Prostate gland (tissue), 2 donors: ENCODE measurements at regions not wholly inside any gene's neighbourhood (a gene's known extent, or its start where the extent isn't known, plus 50 kb on each side); places are given as distances from the start of the nearest gene placed in this dataset.
"Not testable (repeated sequence)": the region's sequence is repeated elsewhere in the genome, so short reads cannot be mapped to it uniquely, and the experiment has no call there.

Experiments used
- DNase-seq: peaks from one replicate; pipeline ENCODE4 v3.0.0-alpha.2; 2019; ENCODE audit warnings: low spot score
- H3K27ac ChIP-seq, 2 donors: fragments of 200-600 bp; sonication (generic); 2 replicates each; pipeline ENCODE4 v1.5.1; 2017 to 2019
- H3K27me3 ChIP-seq: fragments of 200-600 bp; sonication (generic); replicated peaks from 2 replicates; pipeline ENCODE4 v1.5.1; 2019; ENCODE audit not compliant: insufficient read depth
- H3K36me3 ChIP-seq, 2 donors: fragments of 200-600 bp; sonication (generic); 1 replicate in 1 of 2; 2 replicates in 1 of 2; pipeline versions ENCODE4 v1.5.1 to v1.8.1; 2017 to 2019
- H3K4me1 ChIP-seq: fragments of 200-600 bp; sonication (generic); replicated peaks from 2 replicates; pipeline ENCODE4 v1.5.1; 2019
- H3K4me3 ChIP-seq, 2 donors: fragments of 200-600 bp; sonication (generic); 2 replicates each; pipeline ENCODE4 v1.5.1; 2017 to 2019
- H3K9me3 ChIP-seq: fragments of 200-600 bp; sonication (generic); 2 replicates; pipeline ENCODE4 v1.5.1; 2017
- POLR2A ChIP-seq: fragments of 450-650 bp; IDR thresholded peaks from one replicate; pipeline ENCODE4 v1.6.1; 2016; ENCODE audit warnings: antibody characterized with exemption, mild to moderate bottlenecking
- POLR2AphosphoS5 ChIP-seq: sonication (generic); formaldehyde crosslinking; IDR thresholded peaks from one replicate; pipeline ENCODE4 v1.6.1; 2017; ENCODE audit warnings: antibody characterized with exemption
- WGBS: methylation state at CpG from one replicate; pipeline ENCODE4 v1.1.5; 2018; 5-methylcytosine and 5-hydroxymethylcytosine counted together
- intact Hi-C: fragments of 100-400 bp; cut with DNase I; formaldehyde crosslinking; loops from one replicate; pipeline ENCODE4 v1.14.2; 2022
- TF ChIP-seq, protein P1 (sequence below), 4 experiments: fragments of 200-600 bp in 2 of 4; fragments of 450-650 bp in 2 of 4; sonication (generic) in 2 of 4; IDR thresholded peaks; 1 replicate in 3 of 4; 2 replicates in 1 of 4; pipeline ENCODE4 v1.5.1; 2016 to 2019; ENCODE audit warnings: antibody characterized with exemption in 4 of 4, mild to moderate bottlenecking in 2 of 4, moderate library complexity in 2 of 4

DNA sequence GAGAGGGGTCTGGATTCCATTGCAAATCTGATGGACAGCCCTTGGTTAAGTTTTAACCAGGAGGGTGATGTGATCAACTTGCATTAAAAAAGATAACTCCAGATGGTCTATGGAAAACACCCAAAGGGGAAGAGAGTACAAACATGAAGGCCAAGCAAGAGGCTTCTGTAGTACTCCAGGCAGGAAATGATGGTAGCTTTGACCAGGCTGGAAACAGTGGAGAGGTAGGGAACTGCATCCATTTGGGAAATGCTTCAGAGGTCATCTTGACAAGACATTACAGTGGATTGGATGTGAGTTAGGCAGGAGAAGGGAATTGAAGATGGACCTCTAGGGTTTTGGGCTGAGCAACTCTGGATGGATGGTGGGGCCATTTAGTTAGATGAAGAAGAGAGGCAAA is 391.1 kb downstream of the IPO8 start:
- TF ChIP-seq POLR2A (no peak), POLR2AphosphoS5 (no peak)
- TF ChIP-seq, protein P1, sequence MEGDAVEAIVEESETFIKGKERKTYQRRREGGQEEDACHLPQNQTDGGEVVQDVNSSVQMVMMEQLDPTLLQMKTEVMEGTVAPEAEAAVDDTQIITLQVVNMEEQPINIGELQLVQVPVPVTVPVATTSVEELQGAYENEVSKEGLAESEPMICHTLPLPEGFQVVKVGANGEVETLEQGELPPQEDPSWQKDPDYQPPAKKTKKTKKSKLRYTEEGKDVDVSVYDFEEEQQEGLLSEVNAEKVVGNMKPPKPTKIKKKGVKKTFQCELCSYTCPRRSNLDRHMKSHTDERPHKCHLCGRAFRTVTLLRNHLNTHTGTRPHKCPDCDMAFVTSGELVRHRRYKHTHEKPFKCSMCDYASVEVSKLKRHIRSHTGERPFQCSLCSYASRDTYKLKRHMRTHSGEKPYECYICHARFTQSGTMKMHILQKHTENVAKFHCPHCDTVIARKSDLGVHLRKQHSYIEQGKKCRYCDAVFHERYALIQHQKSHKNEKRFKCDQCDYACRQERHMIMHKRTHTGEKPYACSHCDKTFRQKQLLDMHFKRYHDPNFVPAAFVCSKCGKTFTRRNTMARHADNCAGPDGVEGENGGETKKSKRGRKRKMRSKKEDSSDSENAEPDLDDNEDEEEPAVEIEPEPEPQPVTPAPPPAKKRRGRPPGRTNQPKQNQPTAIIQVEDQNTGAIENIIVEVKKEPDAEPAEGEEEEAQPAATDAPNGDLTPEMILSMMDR (IDR thresholded peaks at IDR 0.05), result no peak
- intact Hi-C loops, result no loop called here

DNA sequence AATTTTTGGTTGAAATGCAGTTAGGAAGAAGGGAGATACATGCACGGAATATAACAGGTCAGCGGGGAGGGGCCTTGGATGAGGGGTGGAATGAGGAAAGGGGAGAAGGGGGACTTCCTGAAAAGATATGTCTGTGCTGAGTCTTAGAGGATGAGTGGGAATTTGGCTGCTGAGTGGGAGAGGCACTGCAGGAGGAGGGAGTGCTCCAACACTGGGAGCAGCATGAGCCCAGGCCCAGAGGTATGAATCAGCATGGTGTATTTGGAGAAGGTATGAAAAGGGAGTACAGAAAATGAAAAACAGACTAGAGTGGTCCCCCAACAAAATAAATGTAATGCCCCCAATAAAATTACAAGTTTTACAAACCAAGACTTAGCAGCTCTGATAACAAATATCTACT is 394.4 kb downstream of the IPO8 start:
- no peaks in the 10 kb centered on the region for H3K9me3 ChIP-seq
- H3K4me1 ChIP-seq, result no peaks in the 10 kb centered on the region
- no peak for DNase-seq
- H3K27ac ChIP-seq, result no peak overlapping the region
- H3K36me3 ChIP-seq, result no peaks in the 10 kb centered on the region
- TF ChIP-seq, protein P1 (IDR thresholded peaks at IDR 0.05), result no peak
- TF ChIP-seq POLR2A, result no peak
- no peak for TF ChIP-seq POLR2AphosphoS5
- H3K27me3 ChIP-seq, result no peaks in the 10 kb centered on the region
- 98% methylated on average over 2 of the region's 2 CpGs for WGBS
- intact Hi-C loops, result no loop called here
- no peak overlapping the region for H3K4me3 ChIP-seq

More for the DNA sequence above, 391.1 kb downstream of the IPO8 start:
- Histone ChIP-seq H3K27ac (no peak overlapping the region), H3K4me1 (no peaks in the 10 kb centered on the region), H3K36me3 (no peaks in the 10 kb centered on the region), H3K9me3 (no peaks in the 10 kb centered on the region), H3K27me3 (no peaks in the 10 kb centered on the region), H3K4me3 (no peak overlapping the region)
- DNase-seq, result no peak

DNA sequence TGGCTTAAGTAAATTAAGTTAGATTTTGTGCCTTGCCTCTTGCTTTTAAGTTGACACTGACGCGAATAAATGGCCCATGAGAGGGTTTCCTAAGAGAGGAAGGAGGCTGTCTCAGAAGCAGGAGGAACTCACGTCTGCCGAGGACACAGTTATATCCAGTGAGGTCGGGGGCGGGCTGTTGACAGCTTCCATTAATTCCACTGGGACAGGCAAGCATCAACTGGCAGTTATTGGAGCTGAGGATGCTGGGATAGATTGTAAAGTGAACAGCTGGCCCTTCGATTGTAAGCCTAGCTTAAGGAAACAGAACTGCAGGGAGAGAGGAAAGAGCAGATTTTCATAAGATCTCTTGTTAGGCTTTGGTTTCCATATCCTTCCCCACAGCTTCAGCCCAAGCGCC is 399.2 kb downstream of the IPO8 start:
- DNase-seq, result no peak
- intact Hi-C loops, result no loop called here
- WGBS, result 72% methylated on average over 8 of the region's 8 CpGs
- no peaks in the 10 kb centered on the region for H3K36me3 ChIP-seq
- H3K27me3 ChIP-seq, result no peaks in the 10 kb centered on the region
- H3K4me1 ChIP-seq, result no peaks in the 10 kb centered on the region
- no peak overlapping the region for H3K27ac ChIP-seq
- no peak overlapping the region for H3K4me3 ChIP-seq
- TF ChIP-seq POLR2A (no peak), POLR2AphosphoS5 (no peak)
- TF ChIP-seq, protein P1 (IDR thresholded peaks at IDR 0.05), result no peak
- H3K9me3 ChIP-seq, result no peaks in the 10 kb centered on the region

DNA sequence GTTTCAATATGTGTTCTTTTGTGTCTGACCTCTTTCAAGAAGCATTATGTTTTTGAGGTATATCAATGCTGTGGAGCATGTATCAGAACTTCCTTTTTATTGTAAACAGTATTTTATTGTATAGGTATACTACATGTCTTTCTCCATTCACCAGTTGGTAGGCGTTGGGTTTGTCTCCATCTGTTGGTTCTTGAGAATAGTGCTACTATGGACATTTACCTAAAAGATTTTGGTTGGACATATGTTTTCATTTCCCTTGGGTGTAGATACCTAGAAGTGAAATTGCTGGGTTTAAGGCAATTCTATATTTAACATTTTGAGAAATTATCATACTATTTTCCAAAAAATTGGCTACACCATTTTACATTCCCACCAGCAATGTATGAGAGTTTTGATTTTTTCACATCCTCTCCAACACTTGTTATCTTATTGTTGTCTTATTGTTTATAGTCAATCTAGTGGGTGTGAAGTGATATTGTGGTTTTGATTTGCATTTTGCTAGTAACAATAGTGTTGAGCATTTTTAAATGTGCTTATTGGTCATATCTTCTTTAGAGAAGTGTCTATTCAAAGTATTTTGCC is 409.2 kb downstream of the IPO8 start:
- no peaks in the 10 kb centered on the region for H3K27me3 ChIP-seq
- WGBS, result 38% methylated on average over 1 of the region's 1 CpG
- no peaks in the 10 kb centered on the region for H3K4me1 ChIP-seq
- intact Hi-C loops, result loop anchor here (10.0 kb wide), 1 partner anchor 762 kb away; no protein-coding TSS in a partner anchor
- no peak for DNase-seq
- no peaks in the 10 kb centered on the region for H3K9me3 ChIP-seq
- H3K4me3 ChIP-seq, result no peak overlapping the region
- no peak overlapping the region for H3K27ac ChIP-seq
- TF ChIP-seq, protein P1 (IDR thresholded peaks at IDR 0.05), result peak in 3 of 4 experiments; percentile 28 to 49 (median 42)
- TF ChIP-seq POLR2AphosphoS5, result no peak
- H3K36me3 ChIP-seq, result no peaks in the 10 kb centered on the region

DNA sequence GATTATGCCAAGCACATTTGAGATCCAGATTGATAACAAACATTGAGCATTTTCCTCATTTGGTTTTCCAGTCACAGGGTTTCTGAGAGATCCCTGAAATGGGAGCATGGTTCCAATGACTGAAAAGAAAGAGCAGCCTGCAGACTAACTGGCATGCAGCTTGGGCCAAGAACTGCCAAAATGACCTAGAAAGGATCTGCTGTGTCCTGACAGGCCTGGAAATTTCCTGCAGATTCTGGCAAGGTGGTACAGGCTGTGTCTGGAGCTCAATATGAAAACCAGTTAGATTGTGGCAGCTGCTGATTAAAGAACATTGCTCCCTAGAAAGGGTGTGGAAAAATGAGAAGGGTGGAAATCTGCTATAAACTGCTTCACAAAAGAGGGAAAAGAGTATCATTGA is 417.3 kb downstream of the IPO8 start:
- Histone ChIP-seq H3K4me1 (no peaks in the 10 kb centered on the region), H3K9me3 (no peaks in the 10 kb centered on the region), H3K27me3 (no peaks in the 10 kb centered on the region), H3K27ac (no peak overlapping the region), H3K4me3 (no peak overlapping the region), H3K36me3 (no peaks in the 10 kb centered on the region)
- intact Hi-C loops, result no loop called here
- TF ChIP-seq, protein P1 (IDR thresholded peaks at IDR 0.05), result no peak
- DNase-seq, result no peak

DNA sequence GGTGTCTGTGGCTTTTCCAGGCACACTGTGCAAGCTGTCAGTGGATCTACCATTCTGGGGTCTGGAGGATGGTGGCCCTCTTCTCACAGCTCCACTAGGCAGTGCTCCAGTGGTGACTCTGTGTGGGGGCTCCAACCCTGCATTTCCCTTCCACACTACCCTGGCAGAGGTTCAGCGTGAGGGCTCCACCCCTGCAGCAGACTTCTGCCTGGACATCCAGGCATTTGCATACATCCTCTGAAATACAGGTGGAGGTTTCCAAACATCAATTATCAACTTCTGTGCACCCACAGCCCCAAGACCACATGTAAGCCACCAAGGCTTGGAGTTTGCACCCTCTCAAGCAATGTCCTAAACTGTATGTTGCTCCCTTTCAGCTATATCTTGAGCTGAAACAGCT is 423.2 kb downstream of the IPO8 start:
- H3K27me3 ChIP-seq, H3K9me3 ChIP-seq, DNase-seq, H3K4me3 ChIP-seq, H3K4me1 ChIP-seq, intact Hi-C loops, H3K36me3 ChIP-seq, H3K27ac ChIP-seq: not testable (repeated sequence)
- WGBS, result 100% methylated on average over 1 of the region's 1 CpG
